Gastroesophageal sphincter (tissue), 3 donors: ENCODE measurements at regions not wholly inside any gene's neighbourhood (a gene's known extent, or its start where the extent isn't known, plus 50 kb on each side); places are given as distances from the start of the nearest gene placed in this dataset.

Source experiments
- POLR2AphosphoS5 ChIP-seq: sonication (generic); formaldehyde crosslinking; IDR thresholded peaks from one replicate; pipeline ENCODE4 v1.6.1; 2017; ENCODE audit warnings: antibody characterized with exemption
- TF ChIP-seq, protein P1 (sequence below), 4 experiments: fragments of 200-600 bp in 2 of 4; fragments of 450-650 bp in 2 of 4; sonication (generic) in 1 of 4; IDR thresholded peaks; one replicate each; pipeline ENCODE4 v1.5.1; 2017 to 2019; ENCODE audit warnings: antibody characterized with exemption in 4 of 4, mild to moderate bottlenecking in 2 of 4, moderate library complexity in 2 of 4

GRCh38 chr18:39200153-39200552 is 1634.6 kb upstream of the CELF4 start:
- TF ChIP-seq POLR2AphosphoS5 = no peak
- TF ChIP-seq, protein P1, sequence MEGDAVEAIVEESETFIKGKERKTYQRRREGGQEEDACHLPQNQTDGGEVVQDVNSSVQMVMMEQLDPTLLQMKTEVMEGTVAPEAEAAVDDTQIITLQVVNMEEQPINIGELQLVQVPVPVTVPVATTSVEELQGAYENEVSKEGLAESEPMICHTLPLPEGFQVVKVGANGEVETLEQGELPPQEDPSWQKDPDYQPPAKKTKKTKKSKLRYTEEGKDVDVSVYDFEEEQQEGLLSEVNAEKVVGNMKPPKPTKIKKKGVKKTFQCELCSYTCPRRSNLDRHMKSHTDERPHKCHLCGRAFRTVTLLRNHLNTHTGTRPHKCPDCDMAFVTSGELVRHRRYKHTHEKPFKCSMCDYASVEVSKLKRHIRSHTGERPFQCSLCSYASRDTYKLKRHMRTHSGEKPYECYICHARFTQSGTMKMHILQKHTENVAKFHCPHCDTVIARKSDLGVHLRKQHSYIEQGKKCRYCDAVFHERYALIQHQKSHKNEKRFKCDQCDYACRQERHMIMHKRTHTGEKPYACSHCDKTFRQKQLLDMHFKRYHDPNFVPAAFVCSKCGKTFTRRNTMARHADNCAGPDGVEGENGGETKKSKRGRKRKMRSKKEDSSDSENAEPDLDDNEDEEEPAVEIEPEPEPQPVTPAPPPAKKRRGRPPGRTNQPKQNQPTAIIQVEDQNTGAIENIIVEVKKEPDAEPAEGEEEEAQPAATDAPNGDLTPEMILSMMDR (IDR thresholded peaks at IDR 0.05) = no peak
